GM12873 (cell line): ENCODE measurements at regions not wholly inside any gene's neighbourhood (a gene's known extent, or its start where the extent isn't known, plus 50 kb on each side); places are given as distances from the start of the nearest gene placed in this dataset.

Source experiments
- TF ChIP-seq, protein P1 (sequence below): IDR thresholded peaks from 2 replicates; pipeline ENCODE4 v1.5.1; 2012; ENCODE audit warnings: low read depth, mild to moderate bottlenecking, moderate library complexity, low read length, control low read depth; ENCODE audit not compliant: insufficient read depth; ENCODE audit errors: missing control alignments

DNA sequence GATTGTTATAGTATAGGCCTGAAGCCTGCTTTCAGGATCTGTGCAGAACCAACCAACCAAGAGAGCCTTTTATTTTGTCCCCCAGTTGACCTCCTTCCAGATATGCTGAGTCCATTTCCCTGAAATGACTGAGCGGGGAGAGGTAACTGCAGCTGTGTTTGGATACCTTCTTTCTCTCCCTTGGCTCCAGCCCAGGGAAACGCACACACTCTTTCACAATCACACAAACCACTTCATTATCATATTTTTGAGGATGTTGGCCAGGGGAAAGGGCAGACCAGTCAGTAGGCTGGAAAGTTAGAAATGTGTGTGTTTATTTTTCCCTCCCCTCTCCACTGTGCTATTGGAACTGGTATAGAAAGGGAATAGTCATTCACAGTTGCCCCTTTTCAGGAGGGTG lies 417.7 kb upstream of the TBL1XR1 start:
- TF ChIP-seq, protein P1, sequence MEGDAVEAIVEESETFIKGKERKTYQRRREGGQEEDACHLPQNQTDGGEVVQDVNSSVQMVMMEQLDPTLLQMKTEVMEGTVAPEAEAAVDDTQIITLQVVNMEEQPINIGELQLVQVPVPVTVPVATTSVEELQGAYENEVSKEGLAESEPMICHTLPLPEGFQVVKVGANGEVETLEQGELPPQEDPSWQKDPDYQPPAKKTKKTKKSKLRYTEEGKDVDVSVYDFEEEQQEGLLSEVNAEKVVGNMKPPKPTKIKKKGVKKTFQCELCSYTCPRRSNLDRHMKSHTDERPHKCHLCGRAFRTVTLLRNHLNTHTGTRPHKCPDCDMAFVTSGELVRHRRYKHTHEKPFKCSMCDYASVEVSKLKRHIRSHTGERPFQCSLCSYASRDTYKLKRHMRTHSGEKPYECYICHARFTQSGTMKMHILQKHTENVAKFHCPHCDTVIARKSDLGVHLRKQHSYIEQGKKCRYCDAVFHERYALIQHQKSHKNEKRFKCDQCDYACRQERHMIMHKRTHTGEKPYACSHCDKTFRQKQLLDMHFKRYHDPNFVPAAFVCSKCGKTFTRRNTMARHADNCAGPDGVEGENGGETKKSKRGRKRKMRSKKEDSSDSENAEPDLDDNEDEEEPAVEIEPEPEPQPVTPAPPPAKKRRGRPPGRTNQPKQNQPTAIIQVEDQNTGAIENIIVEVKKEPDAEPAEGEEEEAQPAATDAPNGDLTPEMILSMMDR: no peak

DNA sequence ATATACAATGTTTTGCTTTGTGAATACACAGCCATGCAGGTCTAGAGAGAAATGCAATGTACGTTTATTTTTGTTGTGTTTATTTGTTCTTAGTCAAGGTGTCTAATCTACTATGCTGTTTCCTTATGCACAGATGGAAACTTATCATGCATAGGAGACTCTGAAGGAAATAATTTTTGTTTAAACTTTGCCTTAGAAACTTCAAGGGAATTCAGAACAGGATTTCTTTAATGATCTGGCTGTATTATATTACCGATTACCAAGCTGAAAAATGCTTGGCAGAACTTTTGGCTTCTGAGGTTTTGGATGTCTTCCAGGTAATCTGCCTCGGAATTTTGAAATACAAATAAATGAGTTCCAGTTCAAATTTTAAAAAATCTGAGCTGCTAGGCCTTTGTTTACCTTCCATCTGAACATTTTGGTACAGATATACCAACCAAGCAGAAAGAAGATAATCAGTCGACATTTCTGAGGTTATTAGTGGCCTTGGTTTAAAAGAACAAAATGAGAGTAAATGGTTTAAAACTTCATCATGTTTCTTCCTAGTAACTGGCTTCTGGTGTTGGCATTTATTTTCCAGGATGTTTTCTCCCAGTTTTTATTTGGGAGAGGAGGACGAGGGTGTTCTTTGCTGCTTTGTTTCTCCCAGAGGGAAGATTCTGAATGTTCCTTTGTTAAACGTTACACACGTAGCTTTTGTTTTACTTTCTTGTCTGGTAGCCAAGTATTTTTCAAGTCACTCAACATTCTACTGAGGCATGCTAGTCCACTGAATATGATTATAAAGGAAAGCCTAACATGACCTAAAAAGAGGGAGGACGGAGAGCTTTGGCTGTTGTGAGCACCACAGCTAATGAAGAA lies 421.8 kb upstream of the TBL1XR1 start:
- TF ChIP-seq, protein P1: no peak

DNA sequence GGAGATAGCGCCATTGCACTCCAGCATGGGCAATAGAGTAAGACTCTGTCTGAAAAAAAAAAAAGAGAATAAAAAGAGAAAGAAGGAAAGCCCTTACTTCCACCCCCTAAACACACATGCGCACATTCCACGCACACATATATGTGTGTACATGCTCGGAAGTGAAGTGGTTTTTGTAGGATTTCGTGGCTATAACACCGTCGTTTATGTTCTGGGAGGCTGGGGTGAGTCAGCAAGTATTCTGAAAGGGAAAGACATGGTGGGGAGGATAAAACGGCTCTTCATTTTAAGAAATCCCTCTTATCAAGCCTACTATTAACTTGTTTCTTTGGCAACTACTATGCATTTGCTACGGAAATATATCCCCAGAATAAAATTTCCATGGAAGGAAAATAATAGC lies 422.8 kb upstream of the TBL1XR1 start:
- TF ChIP-seq, protein P1: no peak

DNA sequence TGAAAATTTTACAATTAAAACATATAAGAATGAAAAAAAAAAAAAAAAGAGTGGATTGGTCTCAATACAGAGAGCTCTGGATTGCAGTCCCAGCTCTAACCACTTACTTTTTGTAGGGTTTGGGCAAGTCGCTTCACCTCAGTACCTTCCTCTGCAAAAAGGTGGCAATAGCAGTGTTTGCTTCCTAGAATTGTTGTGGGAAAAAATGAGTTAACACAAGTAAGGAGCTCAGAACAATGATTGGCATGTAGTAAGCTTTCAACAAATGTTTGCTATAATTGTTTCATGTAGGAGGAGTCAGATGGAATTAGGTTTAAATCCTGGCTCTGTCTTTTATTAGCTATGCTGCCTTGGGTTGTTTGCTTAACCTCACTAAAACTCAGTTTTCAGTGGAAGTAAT lies 425.2 kb upstream of the TBL1XR1 start:
- TF ChIP-seq, protein P1: no peak

DNA sequence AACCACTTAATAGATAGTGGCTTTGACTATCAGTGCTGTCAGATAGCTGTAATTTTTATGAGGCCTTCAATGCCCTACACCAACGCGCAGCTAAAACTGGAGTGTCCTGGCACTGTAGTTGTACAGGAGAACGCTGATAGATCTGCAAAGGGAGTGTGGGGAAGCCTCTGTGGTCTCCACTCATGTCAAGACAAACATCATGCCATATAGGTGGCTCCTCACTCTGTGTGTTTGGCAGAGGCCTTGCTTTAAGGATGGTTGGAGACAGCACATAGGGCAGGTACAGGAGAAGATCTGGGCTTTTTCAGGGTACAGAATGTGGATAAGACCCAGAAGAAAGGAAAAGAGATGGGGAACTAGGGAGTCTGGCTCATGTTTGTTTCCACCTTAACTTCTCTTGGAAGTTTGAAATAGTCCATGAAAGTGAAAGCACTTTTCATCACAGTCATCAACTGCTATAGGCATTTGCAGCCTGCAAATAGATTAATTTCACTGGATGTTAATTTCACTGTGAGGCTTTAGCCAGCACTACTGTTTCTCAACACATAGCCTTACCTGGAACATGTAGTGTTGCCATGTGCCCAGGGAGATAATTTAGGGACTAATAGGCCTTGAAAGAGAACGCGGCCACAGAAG lies 425.8 kb upstream of the TBL1XR1 start:
- TF ChIP-seq, protein P1: no peak

DNA sequence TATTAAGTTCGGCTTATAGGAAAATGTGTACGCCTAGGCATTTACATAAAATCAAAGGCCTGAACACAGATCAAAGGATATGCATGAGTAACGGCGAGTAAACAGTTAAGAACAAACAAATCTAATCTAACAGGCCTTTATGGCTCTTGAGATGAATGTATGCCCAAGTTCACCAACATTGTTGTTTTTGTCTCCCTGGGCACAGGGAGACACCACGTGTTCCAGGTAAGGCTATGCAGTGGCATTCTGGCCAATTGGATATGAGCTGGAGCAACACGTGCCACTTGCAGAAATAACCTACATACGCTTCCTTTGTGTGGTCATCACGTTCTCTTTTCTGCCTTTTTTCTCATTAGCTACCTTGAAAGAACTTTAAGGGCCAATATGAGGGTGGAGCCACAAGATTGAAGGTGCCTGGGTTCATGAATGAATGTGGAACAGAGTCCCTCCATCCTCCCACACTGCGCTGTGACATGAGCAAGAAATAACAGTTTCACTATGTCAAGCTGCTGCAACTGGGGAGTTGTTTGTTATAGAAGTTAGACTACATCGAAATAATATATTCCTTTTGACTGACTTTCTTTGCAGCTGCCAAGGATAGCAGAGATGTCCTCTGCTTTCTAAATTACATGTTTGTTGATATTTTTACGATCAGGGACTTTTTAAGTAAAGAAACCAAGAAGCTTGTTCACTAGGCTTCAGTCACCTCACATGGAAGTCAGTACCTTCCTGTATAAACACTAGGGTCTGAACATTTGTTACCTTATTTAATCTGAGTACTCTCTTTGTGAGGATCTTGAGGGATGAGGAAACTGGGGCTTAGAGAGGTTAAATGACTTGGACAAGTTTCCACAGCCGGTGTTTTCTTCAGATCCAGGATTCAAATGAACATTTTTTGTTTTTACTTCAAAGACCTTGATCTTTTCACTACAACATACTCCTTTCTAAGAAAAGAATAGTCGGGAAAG lies 427.5 kb upstream of the TBL1XR1 start:
- TF ChIP-seq, protein P1: no peak

DNA sequence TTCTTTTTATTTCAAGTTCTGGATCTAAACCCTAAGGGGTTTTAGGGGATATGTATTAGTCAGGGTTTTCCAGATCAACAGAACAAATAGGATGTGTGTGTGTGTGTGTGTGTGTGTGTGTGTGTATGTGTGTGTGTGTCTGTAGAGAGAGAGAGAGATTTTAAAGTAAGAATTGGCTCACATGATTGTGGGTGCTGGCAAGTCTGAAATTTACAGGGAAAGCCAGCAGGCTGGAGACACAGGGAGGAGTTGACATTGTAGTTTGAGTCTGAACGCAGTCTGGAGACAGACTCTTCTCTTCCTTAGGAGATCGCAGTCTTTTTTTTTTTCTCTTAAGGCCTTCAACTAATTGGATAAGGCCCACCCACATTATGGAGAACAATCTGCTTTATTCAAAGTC lies 428.8 kb upstream of the TBL1XR1 start:
- TF ChIP-seq, protein P1: no peak
